Kidney glomerular epithelial cell (primary cell): ENCODE measurements at regions not wholly inside any gene's neighbourhood (a gene's known extent, or its start where the extent isn't known, plus 50 kb on each side); places are given as distances from the start of the nearest gene placed in this dataset.

Experiments used
- DNase-seq: peaks from one replicate; lab custom pipeline; 2025; lab: John Stamatoyannopoulos, UW

- DNase-seq = no peak
Observed at GRCh38 chr3:127483902-127484591, 106.5 kb downstream of the TPRA1 start.

GRCh38 chr3:127483005-127483641 is 107.4 kb downstream of the TPRA1 start:
- DNase-seq = no peak

- DNase-seq = no peak
Observed at GRCh38 chr3:127482216-127483004, 108.1 kb downstream of the TPRA1 start.

GRCh38 chr3:127480196-127480954 is 110.2 kb downstream of the TPRA1 start:
- DNase-seq = no peak

- no peak for DNase-seq
Observed at GRCh38 chr3:127479449-127479848, 111.1 kb downstream of the TPRA1 start.

GRCh38 chr3:127478922-127479321 is 111.6 kb downstream of the TPRA1 start:
- DNase-seq = no peak

- no peak for DNase-seq
Observed at GRCh38 chr3:127477396-127477795, 113.1 kb downstream of the TPRA1 start.

GRCh38 chr3:127476936-127477335 is 113.6 kb downstream of the TPRA1 start:
- DNase-seq = no peak

GRCh38 chr3:127475975-127476705 is 114.4 kb downstream of the TPRA1 start:
- no peak for DNase-seq

GRCh38 chr3:127475391-127475790 is 115.1 kb downstream of the TPRA1 start:
- no peak for DNase-seq

- no peak for DNase-seq
Observed at GRCh38 chr3:127473244-127474024, 117.1 kb downstream of the TPRA1 start.

GRCh38 chr3:127472506-127472905 is 118.0 kb downstream of the TPRA1 start:
- DNase-seq = no peak

- no peak for DNase-seq
Observed at GRCh38 chr3:127471142-127471541, 119.4 kb downstream of the TPRA1 start.

GRCh38 chr3:127469760-127470159 is 120.8 kb downstream of the TPRA1 start:
- DNase-seq = no peak

GRCh38 chr3:127467391-127467790 is 123.1 kb downstream of the TPRA1 start:
- no peak for DNase-seq

GRCh38 chr3:127464642-127465041 is 125.9 kb downstream of the TPRA1 start:
- no peak for DNase-seq

- no peak for DNase-seq
Observed at GRCh38 chr3:127462111-127462655, 128.3 kb downstream of the TPRA1 start.

- no peak for DNase-seq
Observed at GRCh38 chr3:127461286-127461910, 129.1 kb downstream of the TPRA1 start.

- no peak for DNase-seq
Observed at GRCh38 chr3:127459891-127460290, 130.6 kb downstream of the TPRA1 start.
